GM12891 (cell line): ENCODE measurements at regions not wholly inside any gene's neighbourhood (a gene's known extent, or its start where the extent isn't known, plus 50 kb on each side); places are given as distances from the start of the nearest gene placed in this dataset.

Experiments used
- POLR2A ChIP-seq: IDR thresholded peaks from 2 replicates; pipeline ENCODE4 v1.6.1; 2011; ENCODE audit warnings: low read depth, low read length, control low read depth
- POLR2AphosphoS5 ChIP-seq: IDR thresholded peaks from 2 replicates; pipeline ENCODE4 v1.6.1; 2011; ENCODE audit warnings: low read depth, low read length, control low read depth
- TAF1 ChIP-seq: IDR thresholded peaks from 2 replicates; pipeline ENCODE4 v1.6.1; 2011; ENCODE audit warnings: low read depth, low read length, control low read depth

- TF ChIP-seq POLR2A, result no peak
- no peak for TF ChIP-seq POLR2AphosphoS5
- no peak for TF ChIP-seq TAF1
Measured at GRCh38 chr9:129383019-129383560, 205.0 kb upstream of the IER5L start.
